HEK293 (cell line): ENCODE measurements at regions not wholly inside any gene's neighbourhood (a gene's known extent, or its start where the extent isn't known, plus 50 kb on each side); places are given as distances from the start of the nearest gene placed in this dataset.

Source experiments
- CTCF ChIA-PET: fragments of 350-600 bp; formaldehyde crosslinking; extraction: SDS; loops from one replicate; lab custom pipeline; 2021; ENCODE audit warnings: antibody characterized with exemption; lab: Yijun Ruan, JAX
- POLR2A ChIA-PET: fragments of 300-600 bp; formaldehyde crosslinking; extraction: SDS; loops from one replicate; lab custom pipeline; 2020; ENCODE audit warnings: antibody characterized with exemption, inconsistent platforms; lab: Yijun Ruan, JAX
- H3K27ac ChIP-seq: fragments of 200-500 bp; sonication (Bioruptor generic); 2 replicates; pipeline ENCODE4 v1.5.1; 2014; ENCODE audit warnings: low read depth, low read length, control low read depth, inconsistent platforms; ENCODE audit errors: extremely low read depth
- H3K36me3 ChIP-seq, 2 experiments: fragments of 200-500 bp in 1 of 2; sonication (Bioruptor generic) in 1 of 2; 1 replicate in 1 of 2; 2 replicates in 1 of 2; pipeline ENCODE4 v1.5.1; 2014 to 2017; ENCODE audit warnings: inconsistent platforms in 2 of 2, low read length in 2 of 2; ENCODE audit not compliant: control insufficient read depth in 2 of 2, insufficient read depth in 1 of 2
- H3K4me1 ChIP-seq: fragments of 200-500 bp; sonication (Bioruptor generic); 2 replicates; pipeline ENCODE4 v1.5.1; 2014; ENCODE audit warnings: mild to moderate bottlenecking, low read length, inconsistent platforms; ENCODE audit not compliant: control insufficient read depth, insufficient read depth
- H3K4me3 ChIP-seq: 2 replicates; pipeline ENCODE4 v1.5.1; 2011; ENCODE audit warnings: low read depth, mild to moderate bottlenecking, control low read depth, low read length, moderate library complexity
- H3K9me3 ChIP-seq: fragments of 200-500 bp; sonication (Bioruptor generic); 2 replicates; pipeline ENCODE4 v1.5.1; 2014; ENCODE audit warnings: low read depth, low read length, inconsistent platforms; ENCODE audit not compliant: control insufficient read depth, insufficient read depth
- EGR2 ChIP-seq: fragments of 450-650 bp; formaldehyde crosslinking; IDR thresholded peaks from 2 replicates; pipeline ENCODE4 v1.5.1; 2016; ENCODE audit warnings: low read depth, missing biosample characterization, missing genetic modification characterization
- GFI1B ChIP-seq: fragments of 450-650 bp; formaldehyde crosslinking; IDR thresholded peaks from 2 replicates; pipeline ENCODE4 v1.5.1; 2016; ENCODE audit warnings: missing biosample characterization, missing genetic modification characterization
- GLI2 ChIP-seq: fragments of 450-650 bp; formaldehyde crosslinking; IDR thresholded peaks from 2 replicates; pipeline ENCODE4; 2017; ENCODE audit warnings: missing biosample characterization, missing genetic modification characterization, low read depth, borderline replicate concordance
- GLIS1 ChIP-seq: fragments of 450-650 bp; formaldehyde crosslinking; IDR thresholded peaks from 2 replicates; pipeline ENCODE4 v1.5.1; 2016; ENCODE audit warnings: missing biosample characterization, missing genetic modification characterization
- MEIS1 ChIP-seq: sonication (generic); formaldehyde crosslinking; IDR thresholded peaks from 2 replicates; pipeline ENCODE4 v1.8.1; 2022; ENCODE audit warnings: missing genetic modification reagents, mild to moderate bottlenecking, borderline replicate concordance
- ZBTB7A ChIP-seq: fragments of 450-650 bp; formaldehyde crosslinking; IDR thresholded peaks from 2 replicates; pipeline ENCODE4 v1.5.1; 2016; ENCODE audit warnings: low read depth, missing biosample characterization, missing genetic modification characterization
- ZBTB8A ChIP-seq: fragments of 450-650 bp; formaldehyde crosslinking; IDR thresholded peaks from 2 replicates; pipeline ENCODE4 v1.5.1; 2016; ENCODE audit warnings: missing biosample characterization, missing genetic modification characterization
- ZFHX2 ChIP-seq: fragments of 450-650 bp; formaldehyde crosslinking; conservative IDR thresholded peaks from 2 replicates; pipeline ENCODE4 v1.5.1; 2016; ENCODE audit warnings: missing biosample characterization, missing genetic modification characterization
- ZFP69B ChIP-seq: fragments of 450-650 bp; formaldehyde crosslinking; IDR thresholded peaks from 2 replicates; pipeline ENCODE4 v1.5.1; 2016; ENCODE audit warnings: missing biosample characterization, missing genetic modification characterization
- ZNF138 ChIP-seq: fragments of 450-650 bp; formaldehyde crosslinking; IDR thresholded peaks from 2 replicates; pipeline ENCODE4 v1.5.1; 2016; ENCODE audit warnings: missing biosample characterization, missing genetic modification characterization, borderline replicate concordance
- ZNF221 ChIP-seq: fragments of 450-650 bp; formaldehyde crosslinking; IDR thresholded peaks from 2 replicates; pipeline ENCODE4 v1.5.1; 2017; ENCODE audit warnings: missing biosample characterization, missing genetic modification characterization, borderline replicate concordance
- ZNF302 ChIP-seq: fragments of 450-650 bp; formaldehyde crosslinking; IDR thresholded peaks from 2 replicates; pipeline ENCODE4 v1.5.1; 2016; ENCODE audit warnings: missing biosample characterization, missing genetic modification characterization, low read depth
- ZNF311 ChIP-seq: fragments of 450-650 bp; formaldehyde crosslinking; IDR thresholded peaks from 2 replicates; pipeline ENCODE4 v1.5.1; 2017; ENCODE audit warnings: missing biosample characterization, missing genetic modification characterization, borderline replicate concordance
- ZNF335 ChIP-seq: fragments of 450-650 bp; formaldehyde crosslinking; conservative IDR thresholded peaks from 2 replicates; pipeline ENCODE4 v1.5.1; 2016; ENCODE audit warnings: missing biosample characterization, missing genetic modification characterization
- ZNF404 ChIP-seq: fragments of 450-650 bp; formaldehyde crosslinking; IDR thresholded peaks from 2 replicates; pipeline ENCODE4 v1.5.1; 2017; ENCODE audit warnings: missing biosample characterization, missing genetic modification characterization
- ZNF416 ChIP-seq: fragments of 450-650 bp; formaldehyde crosslinking; IDR thresholded peaks from 2 replicates; pipeline ENCODE4 v1.5.1; 2016; ENCODE audit warnings: missing biosample characterization, missing genetic modification characterization
- ZNF549 ChIP-seq: fragments of 450-650 bp; IDR thresholded peaks from 2 replicates; pipeline ENCODE4 v1.5.1; 2018; ENCODE audit warnings: missing biosample characterization, missing genetic modification characterization, mild to moderate bottlenecking, inconsistent platforms, moderate library complexity
- ZNF626 ChIP-seq: fragments of 450-650 bp; sonication (Bioruptor Pico); formaldehyde crosslinking; IDR thresholded peaks from 2 replicates; pipeline ENCODE4 v1.5.1; 2018; ENCODE audit warnings: missing biosample characterization, missing genetic modification characterization, inconsistent platforms
- ZNF658 ChIP-seq: fragments of 450-650 bp; formaldehyde crosslinking; IDR thresholded peaks from 2 replicates; pipeline ENCODE4; 2016; ENCODE audit warnings: missing biosample characterization, missing genetic modification characterization
- ZNF692 ChIP-seq: fragments of 450-650 bp; formaldehyde crosslinking; IDR thresholded peaks from 2 replicates; pipeline ENCODE4 v1.5.1; 2016; ENCODE audit warnings: missing biosample characterization, missing genetic modification characterization
- ZNF777 ChIP-seq: fragments of 450-650 bp; formaldehyde crosslinking; IDR thresholded peaks from 2 replicates; pipeline ENCODE4 v1.5.1; 2017; ENCODE audit warnings: missing biosample characterization, missing genetic modification characterization, borderline replicate concordance
- ZNF792 ChIP-seq: fragments of 450-650 bp; formaldehyde crosslinking; IDR thresholded peaks from 2 replicates; pipeline ENCODE4 v1.5.1; 2016; ENCODE audit warnings: missing biosample characterization, missing genetic modification characterization
- ZNF843 ChIP-seq: fragments of 450-650 bp; formaldehyde crosslinking; IDR thresholded peaks from 2 replicates; pipeline ENCODE4 v1.5.1; 2016; ENCODE audit warnings: missing biosample characterization, missing genetic modification characterization
- TF ChIP-seq, protein P1 (sequence below): fragments of 450-650 bp; formaldehyde crosslinking; IDR thresholded peaks from 2 replicates; pipeline ENCODE4 v1.5.1; 2017; ENCODE audit warnings: missing biosample characterization, missing genetic modification characterization
- TF ChIP-seq, protein P2 (sequence below): fragments of 450-650 bp; formaldehyde crosslinking; IDR thresholded peaks from 2 replicates; pipeline ENCODE4 v1.5.1; 2016; ENCODE audit warnings: missing biosample characterization, missing genetic modification characterization
- TF ChIP-seq, protein P3 (sequence below): fragments of 450-650 bp; formaldehyde crosslinking; IDR thresholded peaks from 2 replicates; pipeline ENCODE4 v1.5.0; 2017; ENCODE audit warnings: missing biosample characterization, missing genetic modification characterization, borderline replicate concordance
- TF ChIP-seq, protein P4 (sequence below): fragments of 450-650 bp; formaldehyde crosslinking; IDR thresholded peaks from 2 replicates; pipeline ENCODE4 v1.5.1; 2016; ENCODE audit warnings: missing biosample characterization, missing genetic modification characterization
- TF ChIP-seq, protein P5 (sequence below): fragments of 450-650 bp; formaldehyde crosslinking; IDR thresholded peaks from 2 replicates; pipeline ENCODE4 v1.5.1; 2016; ENCODE audit warnings: missing biosample characterization, missing genetic modification characterization

DNA sequence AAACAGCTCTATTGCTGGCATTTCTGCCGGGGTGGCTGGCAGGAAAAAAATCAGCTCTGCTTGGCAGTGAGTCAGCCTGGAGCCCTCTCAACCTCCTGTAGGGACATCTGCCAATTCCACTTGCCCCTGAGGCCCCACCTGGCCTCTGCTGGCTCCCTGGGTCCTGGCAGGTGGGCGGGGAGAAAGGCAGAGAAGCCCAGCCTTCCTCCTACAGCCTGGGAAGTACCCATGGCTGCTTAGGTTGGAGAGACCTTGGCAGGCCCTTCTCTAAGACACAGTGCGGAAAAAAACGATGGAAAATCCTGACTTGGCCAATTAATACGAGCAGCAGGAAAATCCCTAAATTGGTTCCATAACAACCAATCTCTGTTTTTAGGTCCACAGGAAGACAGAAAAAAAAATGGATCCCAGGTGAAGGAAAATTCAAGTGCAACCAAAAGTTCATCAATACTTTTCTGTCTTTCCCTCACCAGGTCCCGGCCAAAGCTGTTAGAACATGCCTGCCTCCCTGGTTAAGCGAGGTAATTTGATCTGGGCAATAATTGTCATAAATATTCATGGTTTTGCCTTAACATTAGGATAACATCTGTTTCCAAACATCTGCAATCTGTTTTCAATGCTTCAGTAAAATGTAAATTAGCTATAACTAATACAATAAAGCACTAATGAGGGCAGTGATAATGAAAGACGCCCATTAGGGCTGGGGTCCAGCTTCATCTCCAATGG, 245.9 kb downstream of the TFCP2L1 start:
- POLR2A ChIA-PET, result no interaction called here
- Histone ChIP-seq H3K9me3 (no peaks in the 10 kb centered on the region), H3K27ac (no peak overlapping the region), H3K4me3 (no peak overlapping the region), H3K36me3 (no peaks in the 10 kb centered on the region), H3K4me1 (peaks cover 9% of the 10 kb centered on the region; the same call in 1 of the 2 replicates)
- CTCF ChIA-PET, result interaction anchor here (1.2 to 1.5 kb wide), 2 partner anchors 13 to 38 kb away, joined by 5 to 7 read pairs; no protein-coding TSS in a partner anchor
- no peak for TF ChIP-seq ZNF138 (tag by site-specific recombination)
- no peak for TF ChIP-seq ZNF416 (tag by site-specific recombination)
- TF ChIP-seq ZNF792 (tag by site-specific recombination), result no peak
- TF ChIP-seq ZNF404, result no peak
- TF ChIP-seq ZNF302 (tag by site-specific recombination), result no peak
- TF ChIP-seq, protein P1, sequence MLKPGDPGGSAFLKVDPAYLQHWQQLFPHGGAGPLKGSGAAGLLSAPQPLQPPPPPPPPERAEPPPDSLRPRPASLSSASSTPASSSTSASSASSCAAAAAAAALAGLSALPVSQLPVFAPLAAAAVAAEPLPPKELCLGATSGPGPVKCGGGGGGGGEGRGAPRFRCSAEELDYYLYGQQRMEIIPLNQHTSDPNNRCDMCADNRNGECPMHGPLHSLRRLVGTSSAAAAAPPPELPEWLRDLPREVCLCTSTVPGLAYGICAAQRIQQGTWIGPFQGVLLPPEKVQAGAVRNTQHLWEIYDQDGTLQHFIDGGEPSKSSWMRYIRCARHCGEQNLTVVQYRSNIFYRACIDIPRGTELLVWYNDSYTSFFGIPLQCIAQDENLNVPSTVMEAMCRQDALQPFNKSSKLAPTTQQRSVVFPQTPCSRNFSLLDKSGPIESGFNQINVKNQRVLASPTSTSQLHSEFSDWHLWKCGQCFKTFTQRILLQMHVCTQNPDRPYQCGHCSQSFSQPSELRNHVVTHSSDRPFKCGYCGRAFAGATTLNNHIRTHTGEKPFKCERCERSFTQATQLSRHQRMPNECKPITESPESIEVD (tag by site-specific recombination), result no peak
- TF ChIP-seq GLIS1 (tag by site-specific recombination), result peak; percentile 71
- peak; percentile 35 for TF ChIP-seq ZFHX2 (tag by site-specific recombination)
- TF ChIP-seq, protein P2, sequence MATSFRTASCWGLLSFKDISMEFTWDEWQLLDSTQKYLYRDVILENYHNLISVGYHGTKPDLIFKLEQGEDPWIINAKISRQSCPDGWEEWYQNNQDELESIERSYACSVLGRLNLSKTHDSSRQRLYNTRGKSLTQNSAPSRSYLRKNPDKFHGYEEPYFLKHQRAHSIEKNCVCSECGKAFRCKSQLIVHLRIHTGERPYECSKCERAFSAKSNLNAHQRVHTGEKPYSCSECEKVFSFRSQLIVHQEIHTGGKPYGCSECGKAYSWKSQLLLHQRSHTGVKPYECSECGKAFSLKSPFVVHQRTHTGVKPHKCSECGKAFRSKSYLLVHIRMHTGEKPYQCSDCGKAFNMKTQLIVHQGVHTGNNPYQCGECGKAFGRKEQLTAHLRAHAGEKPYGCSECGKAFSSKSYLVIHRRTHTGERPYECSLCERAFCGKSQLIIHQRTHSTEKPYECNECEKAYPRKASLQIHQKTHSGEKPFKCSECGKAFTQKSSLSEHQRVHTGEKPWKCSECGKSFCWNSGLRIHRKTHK, result no peak
- TF ChIP-seq ZNF777, result no peak
- TF ChIP-seq, protein P3, sequence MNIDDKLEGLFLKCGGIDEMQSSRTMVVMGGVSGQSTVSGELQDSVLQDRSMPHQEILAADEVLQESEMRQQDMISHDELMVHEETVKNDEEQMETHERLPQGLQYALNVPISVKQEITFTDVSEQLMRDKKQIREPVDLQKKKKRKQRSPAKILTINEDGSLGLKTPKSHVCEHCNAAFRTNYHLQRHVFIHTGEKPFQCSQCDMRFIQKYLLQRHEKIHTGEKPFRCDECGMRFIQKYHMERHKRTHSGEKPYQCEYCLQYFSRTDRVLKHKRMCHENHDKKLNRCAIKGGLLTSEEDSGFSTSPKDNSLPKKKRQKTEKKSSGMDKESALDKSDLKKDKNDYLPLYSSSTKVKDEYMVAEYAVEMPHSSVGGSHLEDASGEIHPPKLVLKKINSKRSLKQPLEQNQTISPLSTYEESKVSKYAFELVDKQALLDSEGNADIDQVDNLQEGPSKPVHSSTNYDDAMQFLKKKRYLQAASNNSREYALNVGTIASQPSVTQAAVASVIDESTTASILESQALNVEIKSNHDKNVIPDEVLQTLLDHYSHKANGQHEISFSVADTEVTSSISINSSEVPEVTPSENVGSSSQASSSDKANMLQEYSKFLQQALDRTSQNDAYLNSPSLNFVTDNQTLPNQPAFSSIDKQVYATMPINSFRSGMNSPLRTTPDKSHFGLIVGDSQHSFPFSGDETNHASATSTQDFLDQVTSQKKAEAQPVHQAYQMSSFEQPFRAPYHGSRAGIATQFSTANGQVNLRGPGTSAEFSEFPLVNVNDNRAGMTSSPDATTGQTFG (tag by site-specific recombination), result no peak
- no peak for TF ChIP-seq ZNF658 (tag by site-specific recombination)
- TF ChIP-seq ZNF311 (tag by site-specific recombination), result no peak
- 0 out of 2 replicates have a peak, but pooled peaks have one; percentile 10 for TF ChIP-seq EGR2 (tag by site-specific recombination)
- TF ChIP-seq ZNF549, result no peak
- TF ChIP-seq ZBTB8A (tag by site-specific recombination), result no peak
- TF ChIP-seq, protein P4, sequence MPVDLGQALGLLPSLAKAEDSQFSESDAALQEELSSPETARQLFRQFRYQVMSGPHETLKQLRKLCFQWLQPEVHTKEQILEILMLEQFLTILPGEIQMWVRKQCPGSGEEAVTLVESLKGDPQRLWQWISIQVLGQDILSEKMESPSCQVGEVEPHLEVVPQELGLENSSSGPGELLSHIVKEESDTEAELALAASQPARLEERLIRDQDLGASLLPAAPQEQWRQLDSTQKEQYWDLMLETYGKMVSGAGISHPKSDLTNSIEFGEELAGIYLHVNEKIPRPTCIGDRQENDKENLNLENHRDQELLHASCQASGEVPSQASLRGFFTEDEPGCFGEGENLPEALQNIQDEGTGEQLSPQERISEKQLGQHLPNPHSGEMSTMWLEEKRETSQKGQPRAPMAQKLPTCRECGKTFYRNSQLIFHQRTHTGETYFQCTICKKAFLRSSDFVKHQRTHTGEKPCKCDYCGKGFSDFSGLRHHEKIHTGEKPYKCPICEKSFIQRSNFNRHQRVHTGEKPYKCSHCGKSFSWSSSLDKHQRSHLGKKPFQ, result no peak
- no peak for TF ChIP-seq ZNF626 (tag by site-specific recombination)
- TF ChIP-seq GLI2 (tag by site-specific recombination), result no peak
- TF ChIP-seq ZNF843, result no peak
- no peak for TF ChIP-seq GFI1B (tag by site-specific recombination)
- no peak for TF ChIP-seq ZBTB7A (tag by site-specific recombination)
- TF ChIP-seq, protein P5, sequence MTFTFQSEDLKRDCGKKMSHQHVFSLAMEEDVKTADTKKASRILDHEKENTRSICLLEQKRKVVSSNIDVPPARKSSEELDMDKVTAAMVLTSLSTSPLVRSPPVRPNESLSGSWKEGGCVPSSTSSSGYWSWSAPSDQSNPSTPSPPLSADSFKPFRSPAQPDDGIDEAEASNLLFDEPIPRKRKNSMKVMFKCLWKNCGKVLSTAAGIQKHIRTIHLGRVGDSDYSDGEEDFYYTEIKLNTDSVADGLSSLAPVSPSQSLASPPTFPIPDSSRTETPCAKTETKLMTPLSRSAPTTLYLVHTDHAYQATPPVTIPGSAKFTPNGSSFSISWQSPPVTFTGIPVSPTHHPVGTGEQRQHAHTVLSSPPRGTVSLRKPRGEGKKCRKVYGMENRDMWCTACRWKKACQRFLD (tag by site-specific recombination), result no peak
- no peak for TF ChIP-seq ZNF221 (tag by site-specific recombination)
- no peak for TF ChIP-seq MEIS1 (CRISPR knock-in tag)
- peak; percentile 56 for TF ChIP-seq ZNF335 (tag by site-specific recombination)
- TF ChIP-seq ZNF692 (tag by site-specific recombination), result 0 out of 2 replicates have a peak, but pooled peaks have one; percentile 21
- TF ChIP-seq ZFP69B (tag by site-specific recombination), result no peak
